ENCODE measurements at regions not wholly inside any gene's neighbourhood (a gene's known extent, or its start where the extent isn't known, plus 50 kb on each side); places are given as distances from the start of the nearest gene placed in this dataset.

DNA sequence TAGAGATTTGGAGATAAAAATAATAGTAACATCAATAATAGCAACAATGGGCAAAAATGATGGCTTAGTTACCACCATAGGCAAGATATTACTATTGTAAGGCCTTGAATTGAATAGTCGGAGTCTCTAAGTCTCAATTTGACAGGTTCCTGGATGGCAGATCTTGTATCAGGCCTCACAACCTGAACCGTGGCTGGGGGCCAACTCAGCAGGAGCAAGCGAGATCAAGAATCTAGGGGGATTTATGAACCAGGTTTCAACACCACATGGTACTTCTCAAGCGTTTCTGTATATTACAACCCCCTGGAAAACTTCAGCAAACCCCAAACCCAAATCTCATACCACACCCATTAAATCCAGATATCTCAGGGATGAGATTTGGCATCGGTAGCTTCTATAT is 573.8 kb downstream of the LIG4 start:
- CTCF ChIA-PET: no interaction called here
- POLR2A ChIA-PET: no interaction called here
- H3K9me3 Mint-ChIP-seq: peaks cover 6% of the 10 kb centered on the region
- no peaks in the 10 kb centered on the region for H3K36me3 ChIP-seq (ENCODE audit: insufficient read depth, low read length)
- H3K9me3 ChIP-seq (ENCODE audit: control insufficient read depth in 1 of 2, insufficient read depth in 1 of 2, low read length in 2 of 2): no peaks in the 10 kb centered on the region
- no peaks in the 10 kb centered on the region for H3K27me3 ChIP-seq (ENCODE audit: control insufficient read depth in 1 of 2, insufficient read depth in 2 of 2, low read length in 2 of 2)
- TF ChIP-seq, protein P1, sequence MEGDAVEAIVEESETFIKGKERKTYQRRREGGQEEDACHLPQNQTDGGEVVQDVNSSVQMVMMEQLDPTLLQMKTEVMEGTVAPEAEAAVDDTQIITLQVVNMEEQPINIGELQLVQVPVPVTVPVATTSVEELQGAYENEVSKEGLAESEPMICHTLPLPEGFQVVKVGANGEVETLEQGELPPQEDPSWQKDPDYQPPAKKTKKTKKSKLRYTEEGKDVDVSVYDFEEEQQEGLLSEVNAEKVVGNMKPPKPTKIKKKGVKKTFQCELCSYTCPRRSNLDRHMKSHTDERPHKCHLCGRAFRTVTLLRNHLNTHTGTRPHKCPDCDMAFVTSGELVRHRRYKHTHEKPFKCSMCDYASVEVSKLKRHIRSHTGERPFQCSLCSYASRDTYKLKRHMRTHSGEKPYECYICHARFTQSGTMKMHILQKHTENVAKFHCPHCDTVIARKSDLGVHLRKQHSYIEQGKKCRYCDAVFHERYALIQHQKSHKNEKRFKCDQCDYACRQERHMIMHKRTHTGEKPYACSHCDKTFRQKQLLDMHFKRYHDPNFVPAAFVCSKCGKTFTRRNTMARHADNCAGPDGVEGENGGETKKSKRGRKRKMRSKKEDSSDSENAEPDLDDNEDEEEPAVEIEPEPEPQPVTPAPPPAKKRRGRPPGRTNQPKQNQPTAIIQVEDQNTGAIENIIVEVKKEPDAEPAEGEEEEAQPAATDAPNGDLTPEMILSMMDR (IDR thresholded peaks at IDR 0.05): no peak
- intact Hi-C loops (cut with DNase I, micrococcal nuclease): loop anchor here in 1 of 2 experiments (10.0 kb wide), 1 partner anchor 427 kb away; no protein-coding TSS in a partner anchor
- no peak overlapping the region for H3K27ac ChIP-seq (ENCODE audit: low read depth in 1 of 2, low read length in 2 of 2)
- no peak overlapping the region for H3K4me3 Mint-ChIP-seq
- ATAC-seq (ENCODE audit: poor library complexity): no peak
- no peak for DNase-seq
- H3K4me1 ChIP-seq (ENCODE audit: insufficient read depth, low read length): no peaks in the 10 kb centered on the region
- no peaks in the 10 kb centered on the region for H3K27me3 Mint-ChIP-seq
- no peak overlapping the region for H3K4me3 ChIP-seq (ENCODE audit: low read length)
- H3K4me1 Mint-ChIP-seq (ENCODE audit: low read depth): no peaks in the 10 kb centered on the region
- no peak overlapping the region for H3K27ac Mint-ChIP-seq
- H3K36me3 Mint-ChIP-seq (ENCODE audit: low read depth): no peaks in the 10 kb centered on the region

GRCh38 chr13:107625648-107626047 is 589.7 kb downstream of the LIG4 start:
- no peak overlapping the region for H3K4me3 ChIP-seq (ENCODE audit: low read length)
- Mint-ChIP-seq H3K4me3 (no peak overlapping the region), H3K36me3 (ENCODE audit: low read depth) (no peaks in the 10 kb centered on the region), H3K27ac (no peak overlapping the region), H3K9me3 (no peaks in the 10 kb centered on the region), H3K27me3 (no peaks in the 10 kb centered on the region), H3K4me1 (ENCODE audit: low read depth) (no peaks in the 10 kb centered on the region)
- no peak for DNase-seq
- H3K27me3 ChIP-seq (ENCODE audit: control insufficient read depth in 1 of 2, insufficient read depth in 2 of 2, low read length in 2 of 2): no peaks in the 10 kb centered on the region
- H3K27ac ChIP-seq (ENCODE audit: low read depth in 1 of 2, low read length in 2 of 2): no peak overlapping the region
- intact Hi-C loops (cut with DNase I, micrococcal nuclease): no loop called here
- POLR2A ChIA-PET: no interaction called here
- no peak for ATAC-seq (ENCODE audit: poor library complexity)
- no peaks in the 10 kb centered on the region for H3K9me3 ChIP-seq (ENCODE audit: control insufficient read depth in 1 of 2, insufficient read depth in 1 of 2, low read length in 2 of 2)
- H3K4me1 ChIP-seq (ENCODE audit: insufficient read depth, low read length): no peaks in the 10 kb centered on the region
- CTCF ChIA-PET: no interaction called here
- TF ChIP-seq, protein P1 (IDR thresholded peaks at IDR 0.05): no peak
- H3K36me3 ChIP-seq (ENCODE audit: insufficient read depth, low read length): no peaks in the 10 kb centered on the region

DNA sequence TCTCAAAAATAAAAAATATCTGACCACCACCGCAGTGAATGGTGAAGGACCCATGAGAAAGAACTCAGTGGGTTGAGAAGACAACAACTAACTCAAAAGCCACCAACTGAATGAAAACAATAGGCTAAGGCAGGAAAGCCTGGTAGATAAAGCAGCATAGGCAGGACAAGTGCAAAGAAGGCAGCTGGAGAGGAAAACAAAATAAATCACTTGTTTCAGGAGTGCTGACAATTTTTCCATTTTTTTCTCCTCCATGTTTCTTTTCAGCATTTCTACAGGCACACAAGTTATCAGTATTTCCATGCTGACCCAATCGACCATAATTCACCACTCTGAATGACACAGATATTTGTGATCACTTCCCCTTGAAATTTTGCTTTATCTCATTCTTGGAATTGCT is 597.8 kb downstream of the LIG4 start:
- ATAC-seq (ENCODE audit: poor library complexity) (no peak), DNase-seq (no peak)
- intact Hi-C loops (cut with DNase I, micrococcal nuclease): no loop called here
- TF ChIP-seq, protein P1 (IDR thresholded peaks at IDR 0.05): no peak
- no peaks in the 10 kb centered on the region for H3K27me3 ChIP-seq (ENCODE audit: control insufficient read depth in 1 of 2, insufficient read depth in 2 of 2, low read length in 2 of 2)
- H3K27ac ChIP-seq (ENCODE audit: low read depth in 1 of 2, low read length in 2 of 2): no peak overlapping the region
- no peaks in the 10 kb centered on the region for H3K9me3 ChIP-seq (ENCODE audit: control insufficient read depth in 1 of 2, insufficient read depth in 1 of 2, low read length in 2 of 2)
- H3K4me3 Mint-ChIP-seq: no peak overlapping the region
- no peaks in the 10 kb centered on the region for H3K36me3 ChIP-seq (ENCODE audit: insufficient read depth, low read length)
- peaks cover 2% of the 10 kb centered on the region for H3K9me3 Mint-ChIP-seq
- no peaks in the 10 kb centered on the region for H3K4me1 ChIP-seq (ENCODE audit: insufficient read depth, low read length)
- H3K27ac Mint-ChIP-seq: no peak overlapping the region
- H3K36me3 Mint-ChIP-seq (ENCODE audit: low read depth): no peaks in the 10 kb centered on the region
- no peaks in the 10 kb centered on the region for H3K4me1 Mint-ChIP-seq (ENCODE audit: low read depth)
- H3K4me3 ChIP-seq (ENCODE audit: low read length): no peak overlapping the region
- CTCF ChIA-PET: no interaction called here
- POLR2A ChIA-PET: no interaction called here
- H3K27me3 Mint-ChIP-seq: no peaks in the 10 kb centered on the region

All from CD4-positive, alpha-beta T cell (primary cell).